ENCODE measurements at regions not wholly inside any gene's neighbourhood (a gene's known extent, or its start where the extent isn't known, plus 50 kb on each side); places are given as distances from the start of the nearest gene placed in this dataset.

GRCh38 chr1:232292239-232292638 is 337.7 kb downstream of the SIPA1L2 start:
- no peak overlapping the region for H3K4ac ChIP-seq (replicated peaks; ENCODE audit: insufficient read length, low read depth, low read length)
- H3K79me1 ChIP-seq (ENCODE audit: low read depth, low read length) = no peaks in the 10 kb centered on the region
- WGBS, 2 experiments (ENCODE audit: extremely low coverage in 1 of 2, insufficient coverage in 1 of 2, insufficient read length in 1 of 2, insufficient replicate concordance in 2 of 2, low coverage in 1 of 2, low lambda C conversion rate in 2 of 2, missing lambda C conversion rate in 1 of 2) = 81% methylated on average over 2 of the region's 2 CpGs; no CpG with 5 or more reads in 1 of the 2 experiments
- no peak for DNase-seq (ENCODE audit: low read depth in 1 of 2, low spot score in 2 of 2)
- H3K14ac ChIP-seq (ENCODE audit: insufficient read length) = no peak overlapping the region
- H4K20me1 ChIP-seq (replicated peaks in 1 of 2; ENCODE audit: control insufficient read depth in 1 of 2, insufficient read depth in 2 of 2, low read length in 2 of 2) = no peaks in the 10 kb centered on the region
- no peak overlapping the region for H3K56ac ChIP-seq (replicated peaks; ENCODE audit: insufficient read length, low read depth, low read length)
- no peak overlapping the region for H3K27ac ChIP-seq (ENCODE audit: low read depth, low read length)
- POLR2A ChIA-PET (ENCODE audit: partially characterized antibody) = no interaction called here
- no peak overlapping the region for H3K9ac ChIP-seq (replicated peaks in 1 of 4; ENCODE audit: extremely low read depth in 1 of 4, low read depth in 3 of 4, low read length in 3 of 4)
- no peak overlapping the region for H2BK12ac ChIP-seq (ENCODE audit: low read depth, low read length)
- H4K5ac ChIP-seq (ENCODE audit: insufficient read length, low read depth, low read length) = no peak overlapping the region
- H2BK20ac ChIP-seq (ENCODE audit: low read length) = no peak overlapping the region
- no peak overlapping the region for H2BK5ac ChIP-seq (ENCODE audit: low read depth, low read length)
- no peaks in the 10 kb centered on the region for H3K36me3 ChIP-seq (ENCODE audit: control insufficient read depth in 2 of 4, insufficient read depth in 4 of 4, low read length in 3 of 4)
- no peaks in the 10 kb centered on the region for H3K23me2 ChIP-seq (ENCODE audit: low read depth, low read length)
- no peak overlapping the region for H3K4me2 ChIP-seq (ENCODE audit: insufficient read depth in 1 of 2, low read depth in 2 of 2, low read length in 2 of 2)
- no peak overlapping the region for H2AFZ ChIP-seq (ENCODE audit: low read length)
- H2AK5ac ChIP-seq (ENCODE audit: low read depth, low read length) = no peak overlapping the region
- no peak for FAIRE-seq
- H3K23ac ChIP-seq (ENCODE audit: insufficient read length) = no peak overlapping the region
- no peak overlapping the region for H2BK15ac ChIP-seq (ENCODE audit: low read length)
- CTCF ChIA-PET (ENCODE audit: partially characterized antibody) = interaction anchor here (0.9 to 1.7 kb wide), 5 partner anchors 11 to 436 kb away, joined by 3 to 5 read pairs (median 3); no protein-coding TSS in a partner anchor
- H3K18ac ChIP-seq (ENCODE audit: extremely low read depth, low read length) = no peak overlapping the region
- no peak overlapping the region for H2BK120ac ChIP-seq (replicated peaks; ENCODE audit: low read depth, low read length)
- no peaks in the 10 kb centered on the region for H3K4me1 ChIP-seq (replicated peaks in 1 of 4; ENCODE audit: control insufficient read depth in 3 of 4, insufficient read depth in 4 of 4, low read length in 3 of 4)
- no peaks in the 10 kb centered on the region for H3K9me3 ChIP-seq (ENCODE audit: insufficient read depth in 2 of 2, low read depth in 1 of 2, low read length in 1 of 2)
- H4K91ac ChIP-seq (replicated peaks; ENCODE audit: insufficient read length, low read length) = no peak overlapping the region
- no peaks in the 10 kb centered on the region for H3K79me2 ChIP-seq (ENCODE audit: control insufficient read depth in 1 of 2, insufficient read depth in 2 of 2, low read length in 2 of 2)
- no peaks in the 10 kb centered on the region; a peak in 1 of 7 replicates for H3K27me3 ChIP-seq (replicated peaks in 1 of 4; ENCODE audit: control insufficient read depth in 3 of 4, extremely low read depth in 1 of 4, insufficient read depth in 3 of 4, low read length in 3 of 4)
- no peak overlapping the region for H4K8ac ChIP-seq (ENCODE audit: extremely low read depth, insufficient read depth, low read length)
- H3K4me3 ChIP-seq (ENCODE audit: extremely low read depth in 1 of 4, insufficient read depth in 2 of 4, low read depth in 3 of 4, low read length in 4 of 4) = no peak overlapping the region
- TF ChIP-seq KDM5A (IDR thresholded peaks at IDR 0.05; ENCODE audit: low read length) = no peak
- no peak for TF ChIP-seq RXRA (IDR thresholded peaks at IDR 0.05; ENCODE audit: insufficient read depth, low read depth, low read length)
- TF ChIP-seq RAD21 (IDR thresholded peaks at IDR 0.05 in 1 of 2, conservative IDR thresholded peaks at IDR 0.05 in 1 of 2; ENCODE audit: low read depth in 2 of 2, low read length in 2 of 2) = no peak
- no peak for TF ChIP-seq CHD1 (IDR thresholded peaks at IDR 0.05; ENCODE audit: low read depth, low read length)
- TF ChIP-seq SIN3A (conservative IDR thresholded peaks at IDR 0.05 in 1 of 2, IDR thresholded peaks at IDR 0.05 in 1 of 2; ENCODE audit: low read depth in 1 of 2, low read length in 2 of 2) = no peak
- no peak for TF ChIP-seq BACH1 (IDR thresholded peaks at IDR 0.05; ENCODE audit: low read length)
- no peak for TF ChIP-seq MAFK (IDR thresholded peaks at IDR 0.05; ENCODE audit: low read depth, low read length)
- no peak for TF ChIP-seq GABPA (IDR thresholded peaks at IDR 0.05; ENCODE audit: borderline replicate concordance, insufficient read depth, low read length)
- TF ChIP-seq MAX (IDR thresholded peaks at IDR 0.05) = no peak
- TF ChIP-seq KDM1A (IDR thresholded peaks at IDR 0.05; ENCODE audit: borderline replicate concordance, low read length) = no peak
- TF ChIP-seq BRCA1 (IDR thresholded peaks at IDR 0.05; ENCODE audit: low read depth, low read length) = no peak
- no peak for TF ChIP-seq HDAC6 (IDR thresholded peaks at IDR 0.05; ENCODE audit: low read depth, low read length)
- TF ChIP-seq ATF3 (IDR thresholded peaks at IDR 0.05; ENCODE audit: insufficient read depth, low read depth, low read length) = no peak
- no peak for TF ChIP-seq KDM4A (IDR thresholded peaks at IDR 0.05; ENCODE audit: low read depth, low read length, severe bottlenecking)

All from H1 (cell line).